Kidney glomerular epithelial cell (primary cell): ENCODE measurements at regions not wholly inside any gene's neighbourhood (a gene's known extent, or its start where the extent isn't known, plus 50 kb on each side); places are given as distances from the start of the nearest gene placed in this dataset.

Experiments used
- DNase-seq: peaks from one replicate; lab custom pipeline; 2025; lab: John Stamatoyannopoulos, UW

DNA sequence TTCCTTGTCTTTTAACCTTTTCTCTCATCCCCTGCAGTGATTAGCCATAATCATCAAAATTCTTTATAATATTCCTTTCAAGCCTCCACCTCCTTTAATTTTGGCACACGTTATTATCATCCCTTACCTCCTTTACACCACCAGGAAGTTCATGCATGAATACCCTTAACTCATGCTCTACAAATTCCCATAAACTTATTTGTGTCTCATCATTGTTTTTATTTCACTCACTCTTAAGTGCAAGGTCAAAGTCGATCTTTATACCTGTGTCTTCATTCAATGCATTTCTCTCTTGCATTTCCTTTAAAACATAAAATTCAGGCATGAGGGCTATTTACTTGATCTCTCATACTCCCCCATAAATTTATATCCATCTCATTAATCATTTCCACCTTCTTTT is 1064.6 kb upstream of the CADM2 start:
- DNase-seq, result no peak

DNA sequence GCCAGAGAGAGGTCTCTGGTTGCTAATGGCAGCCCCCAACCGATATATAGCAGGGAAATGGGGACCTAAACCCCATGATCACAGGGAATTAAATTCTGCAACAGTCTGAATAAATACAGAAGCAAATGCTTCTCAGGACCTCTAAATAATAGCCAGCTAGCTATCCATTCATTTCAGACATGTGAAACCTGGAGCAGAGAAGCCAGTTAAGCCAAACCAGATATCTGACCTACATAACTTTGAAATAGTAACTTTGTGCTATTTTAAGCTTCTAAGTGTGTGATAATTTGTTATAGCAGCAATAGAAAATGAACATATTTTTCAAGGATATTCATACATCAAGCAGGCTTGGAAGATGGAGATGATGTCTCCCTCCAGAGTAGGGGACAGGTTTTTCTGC is 1062.9 kb upstream of the CADM2 start:
- DNase-seq, result no peak

DNA sequence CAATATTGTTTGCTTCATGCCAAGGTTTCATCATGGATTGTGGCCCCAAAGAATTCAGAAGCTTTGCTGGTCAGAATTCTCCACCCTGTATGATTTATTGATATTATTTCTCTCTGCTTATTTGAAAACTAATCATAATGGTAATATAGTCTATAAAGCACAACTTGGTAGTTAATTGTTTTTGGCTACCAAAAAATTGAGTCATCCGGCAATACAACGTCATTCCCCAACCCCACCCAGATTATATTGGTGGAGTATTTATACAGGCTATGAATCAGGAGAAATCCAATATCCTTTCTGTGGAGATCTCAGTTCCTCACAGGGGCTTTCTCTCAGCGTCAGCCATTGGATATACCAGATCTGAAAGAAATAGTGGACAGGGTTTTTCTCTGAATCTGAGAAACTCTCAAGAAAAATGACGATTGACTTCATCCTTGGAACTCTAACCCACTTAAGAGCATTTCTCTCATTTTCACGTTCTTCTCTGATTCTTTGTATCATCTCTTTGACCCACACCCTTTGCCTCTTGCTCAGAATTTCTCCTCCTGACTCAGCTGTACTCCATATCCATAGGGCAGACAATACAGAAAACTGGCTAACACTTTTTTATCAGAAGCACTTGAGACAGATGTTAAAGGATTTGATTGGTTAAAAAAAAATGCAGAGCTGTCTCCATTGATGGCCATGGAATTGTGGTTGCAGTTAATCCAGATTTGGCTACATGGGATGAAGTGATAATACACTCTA is 1055.8 kb upstream of the CADM2 start:
- no peak for DNase-seq

DNA sequence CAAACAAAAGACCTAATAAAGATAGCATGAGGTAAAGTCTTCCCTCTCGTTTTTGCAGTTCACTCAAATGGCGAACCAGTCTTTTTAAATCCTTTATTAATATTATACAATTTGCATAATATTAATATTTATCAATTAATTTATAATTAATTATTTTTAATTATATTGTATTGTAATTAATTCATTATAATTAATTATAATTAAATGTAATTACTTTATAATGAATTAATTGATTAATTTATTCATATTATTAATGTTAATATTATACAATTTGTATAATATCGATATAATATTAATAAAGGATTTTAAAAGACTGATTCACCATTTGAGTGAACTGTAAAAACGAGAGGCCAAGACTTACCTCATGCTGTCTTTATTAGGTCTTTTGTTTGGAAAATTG is 1045.4 kb upstream of the CADM2 start:
- no peak for DNase-seq

DNA sequence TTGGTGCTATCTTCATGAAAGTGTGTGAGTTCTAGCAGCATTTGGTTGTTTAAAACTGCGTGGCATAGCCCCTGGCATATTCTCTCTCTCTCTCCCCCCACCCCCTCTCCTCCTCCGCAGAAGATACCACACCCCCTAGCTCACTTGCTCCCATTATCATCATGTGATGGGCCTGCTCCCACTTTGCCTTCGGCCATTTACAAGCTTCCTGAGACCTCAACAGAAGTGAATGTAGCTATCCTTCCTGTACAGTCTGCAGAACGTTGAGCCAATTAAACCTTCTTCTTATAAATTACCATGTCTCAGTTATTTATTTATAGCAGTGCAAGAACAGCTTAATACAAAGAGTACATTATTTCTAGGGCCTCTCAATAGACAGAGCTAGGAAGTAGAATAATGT is 1032.5 kb upstream of the CADM2 start:
- DNase-seq, result no peak

DNA sequence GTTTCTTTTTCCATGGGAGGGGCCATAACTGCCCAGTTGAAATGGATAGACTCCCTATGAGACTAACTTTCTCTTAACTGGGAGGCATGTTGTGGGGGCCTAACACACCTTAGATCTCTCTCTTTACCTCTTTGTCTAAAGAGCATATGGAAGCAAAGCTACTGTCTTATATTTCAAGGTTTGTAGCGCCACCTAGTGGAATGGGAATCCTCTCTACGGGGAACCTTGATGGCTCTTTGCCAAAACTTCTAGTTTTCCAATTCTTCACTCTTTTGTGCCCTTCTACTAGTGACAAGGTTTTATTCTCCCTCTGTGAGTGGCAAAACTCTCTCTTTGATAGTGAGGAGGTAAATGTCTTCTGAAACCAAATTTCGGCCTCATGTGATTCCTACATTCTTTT is 1030.4 kb upstream of the CADM2 start:
- DNase-seq, result no peak

DNA sequence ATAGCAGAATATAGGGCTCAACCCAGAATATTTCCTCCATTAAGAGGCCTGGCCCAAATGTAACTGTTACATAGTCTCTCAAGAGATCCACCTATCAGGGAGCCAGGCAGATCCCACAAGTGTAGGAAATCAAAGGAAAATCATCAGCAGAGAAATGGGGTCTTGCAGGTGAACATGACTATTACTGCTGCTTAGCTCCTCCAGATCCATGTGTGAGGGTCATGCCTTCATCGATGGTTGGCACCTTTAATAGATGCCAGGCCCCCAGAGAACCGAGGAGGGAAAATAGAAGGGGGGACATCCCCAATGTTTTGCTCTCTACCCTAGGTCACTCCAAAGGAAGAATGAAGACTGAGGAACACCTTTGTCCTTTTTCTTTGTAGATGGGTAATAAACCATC is 1029.9 kb upstream of the CADM2 start:
- DNase-seq, result no peak

DNA sequence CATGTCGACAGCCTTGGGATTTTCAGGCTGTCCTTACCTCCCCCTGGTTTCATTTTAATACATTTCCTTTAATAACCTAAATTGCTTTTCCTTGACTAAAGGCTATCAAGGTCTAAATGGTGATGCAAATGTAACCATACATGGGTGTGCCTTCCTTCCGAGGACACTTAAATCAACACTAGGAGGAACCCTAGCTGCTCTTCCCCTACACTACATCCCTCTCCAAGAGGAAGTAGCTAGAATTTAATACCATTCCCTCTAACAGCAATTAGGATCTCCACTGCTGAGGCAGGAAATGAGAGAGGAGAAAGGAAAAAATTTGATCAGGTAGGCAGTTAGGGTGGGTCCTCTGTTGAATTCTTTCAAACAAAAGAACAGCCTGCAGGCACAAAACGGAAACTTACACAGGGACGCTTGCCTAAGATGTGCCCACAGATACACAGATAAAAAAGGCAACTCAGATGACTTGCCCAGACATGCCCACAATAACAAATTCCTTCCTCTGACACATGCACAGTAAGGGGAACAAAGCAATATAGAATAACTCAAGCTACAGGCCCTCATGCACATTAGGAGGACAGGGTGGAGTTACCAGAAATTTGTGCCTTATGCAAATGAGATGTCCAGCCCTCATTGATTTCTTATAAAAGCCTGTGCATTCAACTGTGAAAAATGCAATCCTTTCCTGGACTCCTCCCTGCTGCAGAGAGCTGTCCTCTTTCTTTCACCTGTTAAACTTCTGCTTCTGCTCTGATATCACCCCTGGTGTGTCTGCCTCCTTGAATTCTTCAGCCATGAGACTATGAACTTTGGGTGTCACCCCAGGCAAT is 1024.4 kb upstream of the CADM2 start:
- DNase-seq, result no peak

DNA sequence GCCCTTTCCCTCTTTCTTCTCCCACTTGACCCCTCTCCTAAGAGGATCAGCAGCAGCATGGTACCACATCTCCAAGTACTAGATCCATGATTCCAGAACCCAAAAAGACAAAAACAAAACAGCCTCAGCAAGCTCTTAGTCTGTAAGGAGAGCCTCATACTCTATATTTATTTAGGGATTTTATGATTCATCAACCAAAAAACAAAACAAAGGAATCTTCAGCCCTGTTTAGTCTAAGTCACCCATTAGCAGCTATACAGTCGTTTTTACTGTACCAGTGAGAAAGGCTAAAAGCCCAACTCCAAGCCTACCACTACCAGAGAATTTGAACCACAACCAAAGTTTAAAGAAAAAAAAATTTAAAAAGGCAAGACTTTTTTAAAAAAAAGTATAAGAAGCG is 1020.3 kb upstream of the CADM2 start:
- DNase-seq, result no peak

DNA sequence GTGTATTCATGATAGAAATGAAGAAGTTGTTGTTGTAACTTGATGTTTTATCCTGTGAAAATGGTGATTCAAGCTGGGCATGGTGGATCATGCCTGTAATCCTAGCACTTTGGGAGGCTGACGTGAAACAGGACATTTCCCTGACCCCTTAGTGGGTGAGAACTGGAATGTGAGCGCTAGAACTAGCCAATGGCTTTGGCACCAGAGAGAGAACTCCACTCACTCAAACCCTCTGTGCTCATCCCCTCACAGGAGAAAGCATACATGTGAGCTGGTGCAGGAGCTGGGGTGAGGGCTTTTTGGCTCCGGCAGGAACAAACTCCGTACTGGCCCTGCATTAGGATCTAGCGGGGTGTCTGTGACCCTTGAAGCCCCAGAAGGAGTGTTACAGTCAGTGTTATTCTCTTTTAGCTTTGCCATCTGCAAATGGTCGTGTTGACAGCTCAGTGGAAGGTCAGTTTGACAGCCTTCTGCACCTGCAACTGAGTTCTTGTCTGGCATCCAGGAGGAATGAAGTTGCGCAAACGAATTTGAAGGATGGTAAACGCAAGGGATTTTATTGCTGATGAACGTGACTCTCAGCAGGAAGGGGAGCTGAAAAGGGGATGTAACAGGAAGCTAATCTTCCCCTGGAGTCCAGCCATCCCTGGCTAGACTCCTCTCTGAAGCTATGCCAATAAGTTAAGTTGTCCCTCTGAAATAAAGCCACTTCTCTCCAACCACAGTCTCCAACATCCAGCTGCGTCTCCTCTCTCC is 1016.6 kb upstream of the CADM2 start:
- no peak for DNase-seq

DNA sequence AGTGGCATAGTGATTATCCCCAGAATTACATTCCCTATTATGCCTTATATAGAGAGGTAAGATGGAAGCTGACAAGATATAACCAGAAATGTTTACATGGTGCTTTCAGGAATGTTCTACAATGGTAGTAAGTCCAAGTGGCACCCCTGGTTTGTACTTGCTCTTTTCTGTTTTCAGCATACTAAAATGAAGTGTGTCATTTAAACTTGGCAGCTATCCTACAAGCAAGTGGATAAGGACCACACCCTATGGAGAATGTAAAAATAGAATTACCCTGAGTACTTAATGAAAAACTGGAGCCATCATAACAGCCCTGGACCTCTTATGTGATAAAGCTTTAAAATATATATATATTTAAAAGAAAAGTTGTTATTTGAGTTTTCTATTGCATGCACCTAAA is 1012.7 kb upstream of the CADM2 start:
- DNase-seq, result no peak

DNA sequence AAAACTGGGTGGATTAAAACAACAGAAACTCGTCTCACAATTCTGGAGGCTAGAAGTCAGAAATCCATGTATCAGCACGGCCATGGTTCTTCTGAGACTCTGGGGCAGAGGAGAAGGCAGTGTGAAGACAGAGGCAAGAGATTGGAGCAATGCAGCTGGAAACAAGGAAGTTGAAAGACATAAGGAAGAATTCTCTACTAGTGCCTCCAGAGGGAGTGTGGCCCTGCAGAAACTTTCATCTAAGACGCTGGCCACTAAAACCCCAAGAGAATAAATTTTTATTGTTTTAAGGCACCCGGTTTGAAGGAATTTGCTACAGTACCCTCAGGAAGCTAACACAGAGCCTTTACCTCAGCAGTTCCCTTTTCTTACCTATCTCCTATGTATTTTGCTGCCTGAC is 1012.2 kb upstream of the CADM2 start:
- no peak for DNase-seq

DNA sequence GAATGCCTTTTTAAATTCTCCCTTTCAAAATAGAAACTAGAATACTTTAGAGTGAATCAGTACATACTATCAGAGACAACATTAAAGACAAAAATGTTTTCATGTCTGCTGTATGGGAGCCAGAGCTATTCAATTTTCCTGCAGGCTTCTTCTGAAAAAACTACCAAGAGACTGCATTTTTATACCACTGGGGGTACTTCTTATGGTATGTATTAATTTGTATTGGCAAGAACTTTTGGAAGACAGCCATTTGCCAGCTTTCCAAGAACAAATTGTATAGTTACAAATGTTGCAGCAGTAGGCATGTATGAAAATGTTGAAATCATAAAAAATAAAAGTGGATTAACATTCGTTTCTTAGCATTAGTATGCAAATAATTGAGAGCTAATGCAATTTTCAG is 1010.0 kb upstream of the CADM2 start:
- DNase-seq, result no peak

DNA sequence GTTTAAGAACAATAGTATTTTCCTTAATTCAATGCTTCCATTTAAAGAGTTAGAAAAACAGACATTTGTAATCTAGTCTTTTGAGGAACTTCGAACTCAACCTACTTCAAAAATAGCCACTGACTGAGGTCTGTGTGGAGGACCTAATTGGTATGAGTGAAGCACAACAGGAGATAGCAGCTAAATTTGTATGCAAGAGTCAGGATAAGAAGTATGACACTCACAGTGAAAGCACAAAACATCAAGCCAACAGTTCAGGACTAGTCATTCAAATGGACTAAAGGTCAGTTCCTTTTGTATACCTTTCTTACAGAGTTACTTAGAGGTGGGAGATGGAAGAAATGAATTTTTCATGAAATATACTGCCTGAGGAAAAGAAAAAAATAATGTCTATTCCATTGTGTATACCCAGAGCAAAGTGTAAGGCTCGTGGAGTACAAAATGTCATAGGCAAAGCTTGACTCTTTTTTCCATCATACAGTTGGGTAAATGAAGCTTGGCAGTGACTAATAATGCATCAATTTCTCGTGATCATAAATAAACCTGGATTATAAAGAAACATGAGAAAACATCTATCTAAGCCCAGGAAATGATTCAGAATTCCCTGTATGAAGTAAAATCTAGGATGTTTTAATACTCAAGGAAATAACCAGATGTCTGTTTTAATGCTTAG is 1005.2 kb upstream of the CADM2 start:
- DNase-seq, result no peak

DNA sequence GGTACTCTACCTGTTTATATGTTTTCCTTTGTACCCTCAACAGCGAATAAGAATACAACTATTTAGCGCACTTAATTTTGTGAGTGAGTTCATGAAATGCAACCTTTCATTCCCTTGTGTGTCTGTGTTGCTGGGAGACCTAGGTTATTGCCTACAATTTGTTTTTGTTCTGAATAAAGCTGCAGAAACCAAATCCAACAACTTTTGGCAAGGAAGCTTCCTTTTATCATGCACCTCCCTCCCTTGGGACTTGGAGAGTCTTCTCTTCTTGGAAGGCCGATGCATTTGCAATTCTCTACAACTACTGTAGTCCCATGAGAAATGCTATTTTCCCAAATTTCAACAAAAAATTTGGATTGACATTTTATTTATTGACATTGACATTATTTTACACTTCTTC is 1002.4 kb upstream of the CADM2 start:
- DNase-seq, result no peak

DNA sequence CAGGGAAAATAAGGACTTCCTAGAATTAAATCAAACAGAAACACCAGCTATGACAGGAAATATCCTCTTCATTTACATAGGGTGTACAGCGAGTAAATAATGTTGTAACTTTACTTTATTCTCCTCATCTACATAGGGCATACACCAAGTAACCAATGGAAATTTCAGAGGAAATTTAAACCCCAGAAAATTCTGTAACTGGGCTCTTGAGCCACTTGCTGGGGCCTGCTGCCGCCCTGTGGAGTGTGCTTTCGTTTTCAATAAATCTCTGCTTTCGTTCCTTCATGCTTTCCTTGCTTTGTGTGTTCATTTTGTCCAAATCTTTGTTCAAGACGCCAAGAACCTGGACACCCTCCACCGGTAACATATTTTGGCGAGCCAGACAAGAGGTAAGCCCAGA is 990.4 kb upstream of the CADM2 start:
- DNase-seq, result no peak

DNA sequence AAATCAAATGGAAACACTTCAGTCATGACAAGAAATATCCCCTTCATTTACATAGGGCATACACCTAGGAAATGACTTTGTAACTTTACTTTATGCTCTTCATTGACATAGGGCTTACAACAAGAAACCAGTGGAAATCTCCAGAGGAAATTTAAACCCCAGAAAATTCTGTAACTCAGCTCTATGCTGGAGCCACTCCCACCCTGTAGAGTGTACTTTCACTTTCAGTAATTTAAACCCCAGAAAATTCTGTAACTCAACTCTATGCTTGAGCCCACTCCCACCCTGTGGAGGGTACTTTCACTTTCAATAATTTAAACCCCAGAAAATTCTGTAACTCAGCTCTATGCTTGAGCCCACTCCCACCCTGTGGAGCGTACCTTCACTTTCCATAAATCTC is 987.1 kb upstream of the CADM2 start:
- no peak for DNase-seq

DNA sequence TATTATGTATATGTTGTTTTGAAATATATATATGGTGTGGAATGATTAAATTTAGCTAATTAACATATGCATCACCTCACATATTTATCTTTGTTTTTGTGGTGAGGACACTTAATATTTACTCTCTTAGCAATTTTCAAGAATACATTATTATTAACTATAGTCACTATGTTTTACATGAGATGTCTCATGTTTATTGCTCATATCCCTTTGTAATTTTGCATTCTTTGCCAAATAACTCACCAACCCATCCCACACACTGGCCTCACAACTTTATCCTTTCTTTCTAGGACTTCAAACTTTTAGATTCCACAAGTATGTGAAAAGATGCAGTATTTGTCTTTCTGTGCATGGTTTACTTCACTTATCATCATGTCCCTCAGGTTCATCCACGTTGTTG is 950.2 kb upstream of the CADM2 start:
- no peak for DNase-seq

DNA sequence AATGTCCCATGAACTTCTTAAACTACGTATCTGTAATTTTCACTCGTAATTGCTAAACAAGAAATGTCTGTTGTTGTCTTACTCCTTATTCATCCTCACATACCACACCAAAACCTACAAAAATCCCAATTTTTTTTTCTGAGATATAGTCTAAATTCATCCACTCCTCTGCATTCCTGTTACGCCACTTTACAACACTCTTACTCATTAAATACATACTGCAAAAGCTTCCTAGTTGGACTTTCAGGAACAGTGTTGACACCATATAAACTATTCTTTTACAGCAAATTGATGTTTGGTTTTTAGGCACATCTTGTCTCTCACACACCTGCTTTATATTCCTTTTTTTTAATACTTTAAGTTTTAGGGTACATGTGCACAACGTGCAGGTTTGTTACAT is 934.9 kb upstream of the CADM2 start:
- no peak for DNase-seq

DNA sequence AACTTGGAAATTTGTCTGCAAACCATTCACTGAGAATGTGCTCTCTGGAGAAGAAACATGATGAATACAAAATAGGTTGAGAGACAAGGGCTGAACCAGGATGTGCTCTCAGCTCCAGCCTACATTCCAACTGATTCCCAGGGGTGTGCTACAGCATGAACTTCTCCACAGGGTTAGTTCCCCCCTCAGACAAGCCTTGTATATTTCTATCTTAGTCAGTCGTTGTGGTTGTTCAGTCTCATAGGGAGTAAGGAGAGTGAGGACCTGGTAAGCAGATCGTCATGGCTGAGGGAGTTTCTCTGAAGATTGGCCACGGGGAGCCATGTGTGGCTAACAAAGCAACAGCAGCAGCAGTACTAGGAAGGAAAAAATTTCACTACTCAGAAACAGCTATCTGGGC is 919.7 kb upstream of the CADM2 start:
- no peak for DNase-seq

DNA sequence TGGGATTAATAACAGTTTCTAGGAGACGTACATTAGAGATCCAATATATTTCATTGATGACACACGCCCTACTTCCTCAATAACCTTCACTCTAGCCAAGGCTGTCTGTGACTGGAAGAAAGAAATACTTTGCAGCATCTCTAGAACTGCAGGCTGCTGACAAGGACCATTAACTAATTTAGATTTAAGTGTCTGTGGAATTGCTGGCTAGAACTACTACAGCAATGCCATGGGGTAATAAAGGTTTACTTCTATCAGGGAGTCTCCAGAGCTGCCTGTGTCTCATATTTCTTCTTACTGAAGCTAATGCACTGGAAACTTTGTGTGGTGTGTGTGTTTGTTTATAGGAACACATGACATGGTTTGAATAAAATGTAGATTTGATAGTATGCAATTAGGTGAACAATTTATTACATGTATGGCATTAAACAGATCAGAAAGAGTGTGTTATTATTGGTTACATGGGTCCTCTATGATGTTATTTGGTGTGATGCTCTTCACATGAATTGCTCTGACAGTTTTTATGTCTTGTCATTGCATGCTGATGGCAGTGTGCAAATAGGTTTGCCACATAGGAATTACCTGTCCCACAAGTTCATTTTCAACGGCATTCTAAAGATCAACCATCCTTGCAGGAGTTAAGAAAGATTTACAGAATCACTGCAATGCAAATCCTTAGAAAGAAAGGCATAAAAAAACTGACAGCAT is 916.2 kb upstream of the CADM2 start:
- no peak for DNase-seq

DNA sequence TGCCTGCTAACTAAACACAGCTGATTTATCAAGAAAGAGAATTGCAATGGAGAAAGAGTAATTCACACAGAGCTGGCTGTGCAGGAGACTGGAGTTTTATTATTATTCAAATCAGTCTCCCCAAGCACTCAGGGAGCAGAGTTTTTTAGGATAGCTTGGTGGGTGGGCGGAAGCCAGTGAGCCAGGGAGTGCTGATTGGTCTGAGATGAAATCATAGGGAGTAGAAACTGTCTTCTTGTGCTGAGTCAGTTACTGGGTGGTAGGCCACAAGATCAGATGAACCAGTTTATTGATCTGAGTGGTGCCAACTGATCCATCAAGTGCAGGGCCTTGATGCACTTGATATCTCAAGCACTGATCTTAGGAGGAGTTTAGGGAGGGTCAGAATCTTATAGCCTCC is 891.9 kb upstream of the CADM2 start:
- DNase-seq, result no peak
